ENCODE measurements at regions not wholly inside any gene's neighbourhood (a gene's known extent, or its start where the extent isn't known, plus 50 kb on each side); places are given as distances from the start of the nearest gene placed in this dataset.
"Not testable (repeated sequence)": the region's sequence is repeated elsewhere in the genome, so short reads cannot be mapped to it uniquely, and the experiment has no call there.

- DNase-seq (ENCODE audit: low read depth): no peak
Measured at GRCh38 chr5:25764733-25765132, 1120.0 kb upstream of the CDH10 start.

GRCh38 chr5:25763781-25764180 lies 1119.0 kb upstream of the CDH10 start:
- DNase-seq (ENCODE audit: low read depth): no peak

- DNase-seq (ENCODE audit: low read depth): no peak
Measured at GRCh38 chr5:25754895-25755294, 1110.1 kb upstream of the CDH10 start.

- DNase-seq (ENCODE audit: low read depth): no peak
Measured at GRCh38 chr5:25744908-25745307, 1100.1 kb upstream of the CDH10 start.

- no peak for DNase-seq (ENCODE audit: low read depth)
Measured at GRCh38 chr5:25716680-25717079, 1071.9 kb upstream of the CDH10 start.

DNA sequence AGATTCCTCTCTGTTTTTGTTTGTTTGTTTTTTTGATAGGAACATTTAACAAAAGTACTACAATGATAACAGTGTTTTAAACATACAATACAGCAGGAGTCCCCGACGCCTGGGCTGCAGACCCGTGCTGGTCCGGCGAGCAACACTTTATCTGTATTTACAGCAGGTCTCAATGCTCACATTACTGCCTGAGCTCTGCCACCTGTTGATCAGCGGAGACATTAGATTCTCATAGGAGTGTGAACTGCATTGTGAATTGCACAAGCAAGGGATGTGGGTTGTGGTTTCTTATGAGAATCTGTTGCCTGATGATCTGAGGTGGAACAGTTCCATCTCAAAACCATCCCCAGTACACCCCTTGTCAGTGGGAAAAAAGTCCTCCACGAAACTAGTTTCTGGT lies 1068.5 kb upstream of the CDH10 start:
- DNase-seq (ENCODE audit: low read depth): no peak

DNA sequence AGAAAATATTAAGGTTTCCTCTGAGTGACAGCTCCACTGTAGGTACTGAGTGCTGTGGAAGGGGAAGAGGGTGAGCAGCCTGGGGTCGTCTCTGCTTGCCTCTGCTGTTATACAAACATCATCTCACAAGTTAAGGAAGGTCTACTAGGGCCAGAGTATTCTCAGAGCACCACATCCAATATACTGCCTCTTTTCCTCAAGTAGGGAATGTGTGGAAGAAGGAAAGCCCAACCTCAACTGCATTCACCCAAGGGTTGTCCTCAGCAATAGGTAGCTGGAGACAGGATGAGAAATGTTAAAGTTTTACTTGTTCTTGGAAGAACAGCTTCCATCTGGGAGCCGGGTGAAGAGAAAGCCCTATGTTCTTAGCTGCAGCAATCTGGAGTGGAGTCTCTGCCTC lies 1062.3 kb upstream of the CDH10 start:
- DNase-seq (ENCODE audit: low read depth): no peak

- DNase-seq (ENCODE audit: low read depth): no peak
Measured at GRCh38 chr5:25701936-25702335, 1057.2 kb upstream of the CDH10 start.

DNA sequence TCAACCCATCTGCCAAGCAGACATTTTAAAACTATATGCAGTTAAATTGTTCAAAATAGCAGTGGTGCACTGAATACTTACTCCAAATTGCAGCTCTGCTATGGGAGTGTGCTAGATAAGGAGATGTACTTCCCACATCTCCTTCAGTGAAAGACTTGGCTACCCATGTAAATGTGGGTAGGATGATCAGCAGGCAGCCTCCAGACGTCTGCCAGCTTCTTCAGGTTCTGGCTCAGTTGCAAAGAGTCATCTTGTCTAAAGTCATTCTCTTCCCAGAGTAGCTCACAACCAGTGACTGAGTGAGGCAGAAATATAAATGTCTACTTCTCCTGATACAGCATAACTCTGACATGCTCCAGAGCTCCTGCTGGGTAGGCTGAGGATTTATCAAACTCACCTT lies 1050.0 kb upstream of the CDH10 start:
- DNase-seq (ENCODE audit: low read depth): no peak

- no peak for DNase-seq (ENCODE audit: low read depth)
Measured at GRCh38 chr5:25688156-25688555, 1043.4 kb upstream of the CDH10 start.

- no peak for DNase-seq (ENCODE audit: low read depth)
Measured at GRCh38 chr5:25669645-25670401, 1025.0 kb upstream of the CDH10 start.

GRCh38 chr5:25662610-25663009 lies 1017.8 kb upstream of the CDH10 start:
- DNase-seq (ENCODE audit: low read depth): no peak

GRCh38 chr5:25650316-25650715 lies 1005.5 kb upstream of the CDH10 start:
- not testable (repeated sequence) for DNase-seq (ENCODE audit: low read depth)

DNA sequence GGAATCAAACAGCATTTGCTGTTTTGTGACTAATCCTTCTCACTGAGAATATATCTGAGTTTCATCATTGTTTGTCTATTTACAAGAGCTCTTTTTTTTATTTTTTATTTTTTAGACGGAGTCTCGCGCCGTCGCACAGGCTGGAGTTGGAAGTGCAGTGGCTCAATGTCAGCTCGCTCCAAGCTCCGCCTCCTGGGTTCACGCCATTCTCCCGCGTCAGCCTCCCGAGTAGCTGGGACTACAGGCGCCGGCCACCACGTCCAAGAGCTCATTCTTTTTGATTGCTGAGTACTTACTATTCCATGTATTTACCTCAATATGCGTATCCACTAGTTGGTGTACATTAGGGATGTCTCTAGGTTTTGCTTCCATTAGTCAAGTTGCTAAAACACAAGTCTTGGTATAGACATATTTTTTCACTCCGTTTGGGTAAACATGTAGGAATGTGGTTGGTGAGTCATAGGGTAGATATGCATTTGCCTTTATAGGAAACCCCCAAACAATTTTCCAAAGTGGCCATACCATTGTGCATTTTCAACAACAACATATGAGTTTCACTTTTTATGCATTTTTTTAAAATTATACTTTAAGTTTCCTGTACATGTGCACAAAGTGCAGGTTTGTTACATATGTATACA lies 1005.0 kb upstream of the CDH10 start:
- DNase-seq (ENCODE audit: low read depth): no peak

DNA sequence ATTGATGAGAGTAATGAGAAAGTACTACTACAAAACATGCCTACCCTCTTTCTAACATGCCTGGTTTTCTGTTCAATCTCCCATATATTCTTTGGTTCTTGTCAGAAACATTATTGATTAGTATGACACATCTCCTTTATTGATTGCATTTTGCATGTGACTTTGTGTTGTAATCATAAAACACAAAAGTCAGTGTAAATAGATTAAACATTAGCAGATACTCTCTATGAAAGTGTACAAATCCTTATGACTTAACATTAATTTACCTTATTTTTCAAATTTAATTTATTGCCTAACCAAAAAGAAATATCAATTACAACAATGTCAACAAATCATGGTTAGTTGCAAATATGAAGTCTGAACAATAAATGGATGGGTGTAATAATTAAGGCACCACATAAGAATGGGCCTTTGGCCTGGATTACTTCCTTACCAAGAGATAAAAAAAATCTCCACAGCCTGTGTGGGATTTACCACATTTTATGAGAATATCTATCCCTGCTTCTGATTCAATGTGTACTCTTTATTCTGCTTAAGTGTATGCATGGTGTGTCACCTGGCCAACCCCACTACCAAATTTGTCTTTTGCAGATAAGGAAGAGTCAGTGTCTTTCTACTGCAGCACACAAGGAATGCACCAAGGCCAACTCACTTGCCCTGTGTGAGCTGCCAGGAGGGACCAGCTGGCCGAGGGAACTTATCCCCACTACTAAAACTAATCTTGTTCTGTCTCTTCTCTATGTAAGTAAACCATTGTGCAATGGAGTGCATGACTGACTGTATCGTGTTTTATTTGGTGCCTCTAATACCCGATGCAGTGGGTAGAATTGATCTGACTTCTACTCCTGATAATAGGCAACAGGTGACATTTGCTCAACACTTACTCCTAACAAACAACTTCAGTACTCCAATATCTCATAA lies 1001.9 kb upstream of the CDH10 start:
- DNase-seq (ENCODE audit: low read depth): no peak

DNA sequence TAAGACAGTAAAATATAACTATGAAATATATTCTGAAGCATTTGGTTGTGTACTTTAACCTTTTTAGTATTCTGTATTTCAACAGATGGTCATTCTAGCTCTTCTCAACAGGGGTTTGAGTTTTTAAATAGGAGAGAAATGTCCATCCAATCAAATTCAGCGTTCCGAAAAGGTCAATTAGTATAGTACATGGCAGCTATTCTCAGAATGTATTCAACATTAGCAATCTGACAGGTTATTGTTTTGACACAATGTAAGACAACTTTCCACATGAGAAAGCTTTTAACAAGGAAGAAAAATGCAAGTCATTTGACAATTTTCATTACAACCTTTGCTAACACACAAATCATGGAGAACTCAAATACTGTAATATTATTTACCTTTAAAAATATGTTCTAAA lies 996.3 kb upstream of the CDH10 start:
- no peak for DNase-seq (ENCODE audit: low read depth)

DNA sequence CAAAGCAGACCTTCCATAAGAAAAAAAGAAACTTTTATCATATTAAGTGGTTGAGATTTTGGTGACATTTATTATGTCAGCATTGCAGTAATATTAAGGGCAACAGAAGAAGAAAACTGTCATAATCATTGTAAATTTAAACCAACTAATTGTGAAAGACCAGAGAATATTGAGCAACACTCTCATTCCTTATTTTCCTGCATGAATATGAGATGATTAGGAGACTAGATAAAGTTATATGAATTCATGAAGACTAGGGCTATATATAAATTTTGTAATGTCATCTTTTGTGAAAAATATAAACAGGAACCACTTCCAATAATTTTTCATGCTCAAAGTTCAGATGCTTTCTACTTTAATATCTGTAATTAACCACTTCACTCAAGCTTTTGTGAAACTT lies 974.5 kb upstream of the CDH10 start:
- no peak for DNase-seq (ENCODE audit: low read depth)

GRCh38 chr5:25618821-25619220 lies 974.0 kb upstream of the CDH10 start:
- DNase-seq (ENCODE audit: low read depth): no peak

- no peak for DNase-seq (ENCODE audit: low read depth)
Measured at GRCh38 chr5:25614466-25614865, 969.7 kb upstream of the CDH10 start.

- DNase-seq (ENCODE audit: low read depth): no peak
Measured at GRCh38 chr5:25604681-25605080, 959.9 kb upstream of the CDH10 start.

DNA sequence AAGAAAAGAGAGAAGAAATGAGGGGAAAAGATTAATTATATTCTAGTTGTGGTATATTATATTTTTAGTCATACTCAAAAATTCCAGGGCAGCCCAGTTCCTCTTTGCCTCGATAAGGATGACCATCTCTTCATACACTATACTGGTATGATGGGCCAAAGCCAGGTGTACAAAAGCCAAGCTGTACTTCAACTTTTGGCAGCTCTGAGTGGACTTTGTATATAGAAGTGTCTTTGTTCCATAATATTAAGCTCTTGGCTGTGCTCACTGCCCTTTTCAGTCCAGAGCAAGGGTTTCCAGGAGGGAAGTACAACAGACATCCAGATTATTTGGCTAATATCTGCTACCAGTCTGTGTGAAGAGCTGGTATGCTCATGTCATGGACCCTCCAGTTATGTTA lies 934.3 kb upstream of the CDH10 start:
- no peak for DNase-seq (ENCODE audit: low read depth)

DNA sequence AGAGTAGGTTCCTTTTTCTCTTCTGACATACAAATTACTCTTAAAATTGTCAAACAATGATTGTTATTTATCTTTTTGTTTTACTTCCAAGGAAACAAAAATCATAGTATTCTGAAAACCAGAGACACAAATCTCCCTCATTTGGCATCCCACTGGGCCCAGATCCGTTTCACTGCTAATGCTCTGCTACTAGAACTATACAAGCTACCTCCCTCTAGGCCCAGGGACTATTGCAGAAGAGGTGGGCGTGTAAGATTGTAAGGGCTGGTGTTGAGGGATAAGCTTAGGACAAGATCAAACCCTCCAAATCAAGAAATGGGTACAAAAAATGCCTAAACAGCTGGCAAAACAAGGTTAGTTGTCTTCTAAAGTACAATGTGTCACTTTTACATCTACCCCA lies 928.9 kb upstream of the CDH10 start:
- no peak for DNase-seq (ENCODE audit: low read depth)

DNA sequence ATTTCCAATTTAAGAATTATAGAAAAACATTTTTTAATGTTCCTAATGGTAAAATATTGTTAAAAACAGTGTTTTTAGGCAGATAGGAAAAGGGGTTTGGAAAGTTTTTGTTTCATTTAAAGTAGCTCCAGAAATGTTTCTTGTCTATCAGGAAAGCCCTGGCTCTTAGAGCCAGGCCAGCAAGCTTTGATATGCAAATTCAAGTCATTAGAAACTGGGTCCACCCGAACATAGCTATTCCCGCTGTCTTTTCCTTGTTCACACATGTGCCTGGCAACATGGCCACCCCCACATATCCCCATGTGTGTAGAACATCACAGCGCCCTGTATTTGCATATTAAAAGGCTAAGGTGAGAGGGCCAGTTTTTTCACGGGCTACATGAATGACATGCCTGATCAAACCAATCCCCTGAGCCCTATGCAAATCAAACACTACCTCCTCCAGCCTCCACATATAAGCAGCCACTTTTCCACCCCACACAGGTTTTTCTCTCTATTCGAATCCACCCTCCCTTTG lies 925.3 kb upstream of the CDH10 start:
- no peak for DNase-seq (ENCODE audit: low read depth)

Data from non-pigmented ciliary epithelial cell (primary cell).